ENCODE measurements at regions not wholly inside any gene's neighbourhood (a gene's known extent, or its start where the extent isn't known, plus 50 kb on each side); places are given as distances from the start of the nearest gene placed in this dataset.
"Not testable (repeated sequence)": the region's sequence is repeated elsewhere in the genome, so short reads cannot be mapped to it uniquely, and the experiment has no call there.

GRCh38 chr5:19287548-19288277 is 700.3 kb downstream of the CDH18 start:
- not testable (repeated sequence) for DNase-seq

- not testable (repeated sequence) for DNase-seq
Measured at GRCh38 chr5:19288311-19288710, 699.7 kb downstream of the CDH18 start.

- DNase-seq, result no peak
Measured at GRCh38 chr5:19297934-19298333, 690.1 kb downstream of the CDH18 start.

GRCh38 chr5:19301271-19301670 is 686.7 kb downstream of the CDH18 start:
- DNase-seq, result no peak

- no peak for DNase-seq
Measured at GRCh38 chr5:19314840-19315239, 673.2 kb downstream of the CDH18 start.

- DNase-seq, result no peak
Measured at GRCh38 chr5:19319252-19319651, 668.7 kb downstream of the CDH18 start.

GRCh38 chr5:19322716-19323485 is 665.1 kb downstream of the CDH18 start:
- DNase-seq, result no peak

GRCh38 chr5:19334278-19334677 is 653.7 kb downstream of the CDH18 start:
- no peak for DNase-seq

GRCh38 chr5:19342942-19343341 is 645.1 kb downstream of the CDH18 start:
- no peak for DNase-seq

GRCh38 chr5:19352120-19352519 is 635.9 kb downstream of the CDH18 start:
- DNase-seq, result no peak

- no peak for DNase-seq
Measured at GRCh38 chr5:19369048-19369447, 619.0 kb downstream of the CDH18 start.

- no peak for DNase-seq
Measured at GRCh38 chr5:19369561-19369960, 618.4 kb downstream of the CDH18 start.

GRCh38 chr5:19370655-19371386 is 617.2 kb downstream of the CDH18 start:
- DNase-seq, result no peak

- no peak for DNase-seq
Measured at GRCh38 chr5:19388391-19388790, 599.6 kb downstream of the CDH18 start.

- DNase-seq, result no peak
Measured at GRCh38 chr5:19401032-19401431, 587.0 kb downstream of the CDH18 start.

GRCh38 chr5:19406576-19407365 is 581.2 kb downstream of the CDH18 start:
- no peak for DNase-seq

GRCh38 chr5:19408149-19408548 is 579.9 kb downstream of the CDH18 start:
- no peak for DNase-seq

GRCh38 chr5:19411936-19412335 is 576.1 kb downstream of the CDH18 start:
- no peak for DNase-seq

Data from activated CD8-positive, alpha-beta memory T cell treated with anti-CD3 and anti-CD28 coated beads for 24 hours (primary cell).